ENCODE measurements at regions not wholly inside any gene's neighbourhood (a gene's known extent, or its start where the extent isn't known, plus 50 kb on each side); places are given as distances from the start of the nearest gene placed in this dataset.

DNA sequence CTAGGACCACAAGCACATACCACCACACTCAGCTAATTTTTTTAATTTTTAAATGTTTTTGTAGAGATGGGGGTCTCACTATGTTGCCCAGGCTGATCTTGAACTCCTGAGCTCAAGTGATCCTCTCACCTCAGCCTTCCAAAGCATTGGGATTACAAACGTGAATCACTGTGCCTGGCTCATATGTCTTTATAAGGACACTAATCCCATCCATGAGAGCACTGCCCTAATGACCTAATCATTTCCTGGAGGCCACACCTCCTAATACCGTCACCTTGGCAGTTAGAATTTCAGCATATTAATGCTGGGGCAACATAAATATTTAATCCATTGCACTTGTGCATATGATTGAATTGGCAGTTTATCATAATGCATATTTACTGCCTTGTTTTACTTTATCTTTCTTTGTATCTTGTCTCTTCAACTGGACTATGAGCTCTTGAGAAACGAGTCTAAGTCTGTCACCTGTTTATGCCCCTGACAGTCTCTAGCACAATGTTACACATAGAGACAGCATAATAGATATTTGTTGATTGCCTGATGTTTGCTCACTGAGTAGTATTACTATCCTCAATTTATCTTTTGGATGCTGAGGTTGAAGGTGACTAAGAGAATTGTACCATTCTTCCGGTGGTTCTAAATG, 172.0 kb downstream of the AASDH start:
- Histone ChIP-seq H3K9me3 (ENCODE audit: control insufficient read depth, insufficient read depth, low read length) (peaks cover 6% of the 10 kb centered on the region), H3K27me3 (ENCODE audit: control insufficient read depth, insufficient read depth, low read length) (no peaks in the 10 kb centered on the region), H3K4me3 (ENCODE audit: low read depth, low read length) (no peak overlapping the region), H3K27ac (ENCODE audit: low read depth, low read length) (no peak overlapping the region)
- ChIA-PET CTCF (no interaction called here), POLR2A (no interaction called here)
- TF ChIP-seq, protein P1, sequence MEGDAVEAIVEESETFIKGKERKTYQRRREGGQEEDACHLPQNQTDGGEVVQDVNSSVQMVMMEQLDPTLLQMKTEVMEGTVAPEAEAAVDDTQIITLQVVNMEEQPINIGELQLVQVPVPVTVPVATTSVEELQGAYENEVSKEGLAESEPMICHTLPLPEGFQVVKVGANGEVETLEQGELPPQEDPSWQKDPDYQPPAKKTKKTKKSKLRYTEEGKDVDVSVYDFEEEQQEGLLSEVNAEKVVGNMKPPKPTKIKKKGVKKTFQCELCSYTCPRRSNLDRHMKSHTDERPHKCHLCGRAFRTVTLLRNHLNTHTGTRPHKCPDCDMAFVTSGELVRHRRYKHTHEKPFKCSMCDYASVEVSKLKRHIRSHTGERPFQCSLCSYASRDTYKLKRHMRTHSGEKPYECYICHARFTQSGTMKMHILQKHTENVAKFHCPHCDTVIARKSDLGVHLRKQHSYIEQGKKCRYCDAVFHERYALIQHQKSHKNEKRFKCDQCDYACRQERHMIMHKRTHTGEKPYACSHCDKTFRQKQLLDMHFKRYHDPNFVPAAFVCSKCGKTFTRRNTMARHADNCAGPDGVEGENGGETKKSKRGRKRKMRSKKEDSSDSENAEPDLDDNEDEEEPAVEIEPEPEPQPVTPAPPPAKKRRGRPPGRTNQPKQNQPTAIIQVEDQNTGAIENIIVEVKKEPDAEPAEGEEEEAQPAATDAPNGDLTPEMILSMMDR (IDR thresholded peaks at IDR 0.05; ENCODE audit: low read depth, low read length), result no peak
- DNase-seq (ENCODE audit: low read depth, low spot score), result no peak

- H3K27ac ChIP-seq (ENCODE audit: low read depth, low read length), result no peak overlapping the region
- ChIA-PET CTCF (no interaction called here), POLR2A (no interaction called here)
- no peak overlapping the region for H3K4me3 ChIP-seq (ENCODE audit: low read depth, low read length)
- no peak for DNase-seq (ENCODE audit: low read depth, low spot score)
- no peaks in the 10 kb centered on the region for H3K27me3 ChIP-seq (ENCODE audit: control insufficient read depth, insufficient read depth, low read length)
- TF ChIP-seq, protein P1 (IDR thresholded peaks at IDR 0.05; ENCODE audit: low read depth, low read length), result no peak
- H3K9me3 ChIP-seq (ENCODE audit: control insufficient read depth, insufficient read depth, low read length), result peaks cover 6% of the 10 kb centered on the region
Measured at GRCh38 chr4:56213543-56213942, 173.7 kb downstream of the AASDH start.

- ChIA-PET CTCF (no interaction called here), POLR2A (no interaction called here)
- TF ChIP-seq, protein P1 (IDR thresholded peaks at IDR 0.05; ENCODE audit: low read depth, low read length), result no peak
Measured at GRCh38 chr4:56212774-56213173, 174.5 kb downstream of the AASDH start.

DNA sequence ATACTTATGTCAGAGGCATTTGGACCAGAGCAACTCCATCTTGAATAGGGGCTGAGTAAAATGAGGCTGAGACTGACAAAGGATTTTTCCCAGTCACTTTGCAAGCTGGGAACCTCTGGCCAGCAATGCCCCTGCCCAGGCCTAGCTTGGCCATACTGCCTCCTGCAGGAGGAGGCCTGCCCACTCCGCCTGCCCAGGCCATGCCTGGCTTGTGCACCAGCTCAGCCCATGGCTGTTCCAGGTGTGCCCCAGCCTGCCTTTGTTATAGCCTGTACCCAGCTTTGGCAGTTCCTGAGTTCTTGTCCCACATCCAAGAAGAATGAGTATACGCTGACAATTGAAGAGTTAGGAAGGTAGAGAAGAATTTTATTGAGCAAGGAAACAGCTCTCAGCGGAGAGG, 176.1 kb downstream of the AASDH start:
- H3K27me3 ChIP-seq (ENCODE audit: control insufficient read depth, insufficient read depth, low read length), result no peaks in the 10 kb centered on the region
- H3K9me3 ChIP-seq (ENCODE audit: control insufficient read depth, insufficient read depth, low read length), result peaks cover 6% of the 10 kb centered on the region
- TF ChIP-seq, protein P1 (IDR thresholded peaks at IDR 0.05; ENCODE audit: low read depth, low read length), result no peak
- no peak overlapping the region for H3K27ac ChIP-seq (ENCODE audit: low read depth, low read length)
- H3K4me3 ChIP-seq (ENCODE audit: low read depth, low read length), result no peak overlapping the region
- CTCF ChIA-PET, result no interaction called here
- POLR2A ChIA-PET, result no interaction called here
- DNase-seq (ENCODE audit: low read depth, low spot score), result no peak

More at GRCh38 chr4:56212774-56213173, 174.5 kb downstream of the AASDH start:
- no peak for DNase-seq (ENCODE audit: low read depth, low spot score)
- Histone ChIP-seq H3K27ac (ENCODE audit: low read depth, low read length) (no peak overlapping the region), H3K4me3 (ENCODE audit: low read depth, low read length) (no peak overlapping the region), H3K27me3 (ENCODE audit: control insufficient read depth, insufficient read depth, low read length) (no peaks in the 10 kb centered on the region), H3K9me3 (ENCODE audit: control insufficient read depth, insufficient read depth, low read length) (peaks cover 6% of the 10 kb centered on the region)

GRCh38 chr4:56210397-56210796, 176.9 kb downstream of the AASDH start:
- DNase-seq (ENCODE audit: low read depth, low spot score), result no peak
- no peak overlapping the region for H3K27ac ChIP-seq (ENCODE audit: low read depth, low read length)
- POLR2A ChIA-PET, result no interaction called here
- H3K4me3 ChIP-seq (ENCODE audit: low read depth, low read length), result no peak overlapping the region
- H3K9me3 ChIP-seq (ENCODE audit: control insufficient read depth, insufficient read depth, low read length), result peaks cover 6% of the 10 kb centered on the region
- H3K27me3 ChIP-seq (ENCODE audit: control insufficient read depth, insufficient read depth, low read length), result no peaks in the 10 kb centered on the region
- CTCF ChIA-PET, result no interaction called here
- TF ChIP-seq, protein P1 (IDR thresholded peaks at IDR 0.05; ENCODE audit: low read depth, low read length), result no peak

All from AG04450 (cell line).